Activated B cell treated with CpG ODN at 0.5 μM for 24 hours (primary cell): ENCODE measurements at regions not wholly inside any gene's neighbourhood (a gene's known extent, or its start where the extent isn't known, plus 50 kb on each side); places are given as distances from the start of the nearest gene placed in this dataset.

Source experiments
- ATAC-seq: fragments of 200-7000 bp; cut with Tn5 transposase; one replicate; pipeline ENCODE4 v1.10.0; 2021; ENCODE audit warnings: low read depth, mild to moderate bottlenecking, moderate library complexity
- CTCF ChIA-PET: fragments of 350-600 bp; sonication (Branson Sonifier 250); formaldehyde crosslinking; loops from one replicate; lab custom pipeline; 2021; ENCODE audit warnings: antibody characterized with exemption; lab: Charles Lee
- POLR2A ChIA-PET: fragments of 350-600 bp; sonication (Branson Sonifier 250); formaldehyde crosslinking; loops from one replicate; lab custom pipeline; 2021; ENCODE audit warnings: antibody characterized with exemption; lab: Charles Lee
- DNase-seq: peaks from one replicate; pipeline ENCODE4 v3.0.0; 2022
- H3K27ac Mint-ChIP-seq: one replicate; pipeline ENCODE4 v1.8.0; 2020; ENCODE audit warnings: mixed read lengths
- H3K27me3 Mint-ChIP-seq: one replicate; pipeline ENCODE4 v1.8.0; 2021; ENCODE audit warnings: mixed read lengths
- H3K36me3 Mint-ChIP-seq: one replicate; pipeline ENCODE4 v1.8.0; 2021; ENCODE audit warnings: low read depth, mixed read lengths
- H3K4me1 Mint-ChIP-seq: one replicate; pipeline ENCODE4 v1.8.0; 2021; ENCODE audit warnings: mixed read lengths
- H3K4me3 Mint-ChIP-seq: one replicate; pipeline ENCODE4 v1.8.0; 2020; ENCODE audit warnings: mild to moderate bottlenecking, mixed read lengths
- H3K9me3 Mint-ChIP-seq: one replicate; pipeline ENCODE4 v1.8.0; 2020; ENCODE audit warnings: mixed read lengths
- intact Hi-C: fragments of 100-400 bp; cut with micrococcal nuclease; formaldehyde crosslinking; loops from one replicate; pipeline ENCODE4 v1.15.1; 2024
- TF ChIP-seq, protein P1 (sequence below): fragments of 200-600 bp; IDR thresholded peaks from one replicate; pipeline ENCODE4 v1.8.0; 2022; ENCODE audit warnings: antibody characterized with exemption, mild to moderate bottlenecking

DNA sequence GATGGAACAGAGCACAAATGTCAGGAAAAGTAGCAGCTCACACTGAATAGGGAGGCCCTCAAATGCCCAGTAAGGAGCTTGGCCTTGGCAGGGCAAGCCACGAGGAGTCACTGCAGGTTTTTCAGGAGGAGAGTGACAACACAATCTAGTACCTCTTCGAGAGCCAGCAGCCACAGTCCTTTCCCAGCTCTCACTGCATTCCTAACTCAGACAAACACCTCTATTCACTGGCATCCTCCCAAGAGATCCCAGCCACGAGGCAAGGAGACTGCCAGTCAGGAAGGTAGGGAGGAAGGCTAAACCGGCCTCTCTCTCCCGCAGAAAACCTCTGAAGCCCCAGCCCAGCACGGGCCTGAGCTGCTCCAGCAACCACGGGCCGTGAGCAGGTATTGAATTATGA is 146.0 kb upstream of the SMAD3 start:
- intact Hi-C loops = no loop called here
- Mint-ChIP-seq H3K27ac (no peak overlapping the region), H3K36me3 (peaks cover 2% of the 10 kb centered on the region), H3K27me3 (peaks cover 29% of the 10 kb centered on the region), H3K4me3 (no peak overlapping the region), H3K9me3 (peaks cover 22% of the 10 kb centered on the region), H3K4me1 (peaks cover 8% of the 10 kb centered on the region)
- CTCF ChIA-PET = no interaction called here
- ATAC-seq (no peak), DNase-seq (no peak)
- POLR2A ChIA-PET = interaction anchor here (0.6 kb wide), 1 partner anchor 348 kb away, joined by 12 read pairs; no protein-coding TSS in a partner anchor
- TF ChIP-seq, protein P1, sequence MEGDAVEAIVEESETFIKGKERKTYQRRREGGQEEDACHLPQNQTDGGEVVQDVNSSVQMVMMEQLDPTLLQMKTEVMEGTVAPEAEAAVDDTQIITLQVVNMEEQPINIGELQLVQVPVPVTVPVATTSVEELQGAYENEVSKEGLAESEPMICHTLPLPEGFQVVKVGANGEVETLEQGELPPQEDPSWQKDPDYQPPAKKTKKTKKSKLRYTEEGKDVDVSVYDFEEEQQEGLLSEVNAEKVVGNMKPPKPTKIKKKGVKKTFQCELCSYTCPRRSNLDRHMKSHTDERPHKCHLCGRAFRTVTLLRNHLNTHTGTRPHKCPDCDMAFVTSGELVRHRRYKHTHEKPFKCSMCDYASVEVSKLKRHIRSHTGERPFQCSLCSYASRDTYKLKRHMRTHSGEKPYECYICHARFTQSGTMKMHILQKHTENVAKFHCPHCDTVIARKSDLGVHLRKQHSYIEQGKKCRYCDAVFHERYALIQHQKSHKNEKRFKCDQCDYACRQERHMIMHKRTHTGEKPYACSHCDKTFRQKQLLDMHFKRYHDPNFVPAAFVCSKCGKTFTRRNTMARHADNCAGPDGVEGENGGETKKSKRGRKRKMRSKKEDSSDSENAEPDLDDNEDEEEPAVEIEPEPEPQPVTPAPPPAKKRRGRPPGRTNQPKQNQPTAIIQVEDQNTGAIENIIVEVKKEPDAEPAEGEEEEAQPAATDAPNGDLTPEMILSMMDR = no peak

DNA sequence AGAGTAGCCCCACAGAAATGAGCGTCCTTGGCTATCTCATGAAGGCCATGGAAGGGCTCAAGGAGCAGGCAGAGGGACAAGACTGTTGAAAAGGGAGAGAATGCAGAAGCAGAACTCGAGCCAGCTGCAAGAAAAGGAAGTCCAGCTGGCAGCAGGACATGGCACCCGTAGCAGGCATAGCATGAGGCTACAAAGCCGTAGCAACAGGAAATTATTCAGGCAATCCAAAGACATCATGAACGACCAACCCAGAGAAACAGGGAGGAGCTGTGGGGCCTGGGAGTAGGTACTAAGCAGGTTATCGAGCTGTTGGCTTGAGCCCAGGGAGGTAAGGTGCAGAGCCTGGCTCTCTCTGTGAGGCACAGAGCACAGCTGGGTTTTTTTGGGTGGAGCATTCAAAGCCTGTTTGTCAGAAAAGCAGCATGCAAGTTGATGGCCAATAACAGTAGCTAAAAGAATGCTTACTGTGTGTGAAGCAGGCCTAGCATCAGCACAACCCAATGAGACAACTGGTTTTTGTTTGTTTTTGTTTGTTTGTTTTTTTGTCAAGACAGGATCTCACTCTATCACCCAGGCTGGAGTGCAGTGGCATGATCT is 144.0 kb upstream of the SMAD3 start:
- H3K4me1 Mint-ChIP-seq = peaks cover 8% of the 10 kb centered on the region
- DNase-seq (no peak), ATAC-seq (no peak)
- H3K4me3 Mint-ChIP-seq = no peak overlapping the region
- POLR2A ChIA-PET = no interaction called here
- peaks cover 29% of the 10 kb centered on the region for H3K27me3 Mint-ChIP-seq
- TF ChIP-seq, protein P1 = no peak
- CTCF ChIA-PET = interaction anchor here (0.7 kb wide), 1 partner anchor 501 kb away, joined by 3 read pairs; no protein-coding TSS in a partner anchor
- H3K9me3 Mint-ChIP-seq = peaks cover 21% of the 10 kb centered on the region
- H3K27ac Mint-ChIP-seq = no peak overlapping the region
- H3K36me3 Mint-ChIP-seq = peaks cover 2% of the 10 kb centered on the region
- intact Hi-C loops = no loop called here

DNA sequence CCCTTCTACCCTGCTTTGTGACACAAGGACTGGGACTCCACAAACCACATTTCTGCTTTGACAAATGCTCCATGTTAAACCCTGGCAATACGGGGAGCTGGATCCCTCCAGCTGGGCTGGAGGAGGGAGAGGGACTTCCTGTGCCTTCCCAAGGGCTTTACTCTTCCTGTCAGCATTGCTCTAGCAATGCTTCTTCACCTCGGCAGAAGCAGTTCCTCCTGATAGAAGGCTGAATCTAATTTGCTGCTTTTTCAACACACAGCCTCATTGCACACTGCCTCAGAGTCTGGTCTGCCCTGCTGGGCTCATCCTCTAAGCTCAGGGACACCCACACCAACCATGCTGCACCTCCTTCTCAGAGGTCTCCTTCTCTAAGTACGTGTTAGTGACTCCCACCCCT is 142.8 kb upstream of the SMAD3 start:
- TF ChIP-seq, protein P1 = no peak
- CTCF ChIA-PET = no interaction called here
- no peak for DNase-seq
- no peak for ATAC-seq
- POLR2A ChIA-PET = no interaction called here
- Mint-ChIP-seq H3K4me1 (peaks cover 8% of the 10 kb centered on the region), H3K27me3 (peaks cover 29% of the 10 kb centered on the region), H3K27ac (no peak overlapping the region), H3K36me3 (no peaks in the 10 kb centered on the region), H3K4me3 (no peak overlapping the region), H3K9me3 (peaks cover 17% of the 10 kb centered on the region)
- intact Hi-C loops = no loop called here

DNA sequence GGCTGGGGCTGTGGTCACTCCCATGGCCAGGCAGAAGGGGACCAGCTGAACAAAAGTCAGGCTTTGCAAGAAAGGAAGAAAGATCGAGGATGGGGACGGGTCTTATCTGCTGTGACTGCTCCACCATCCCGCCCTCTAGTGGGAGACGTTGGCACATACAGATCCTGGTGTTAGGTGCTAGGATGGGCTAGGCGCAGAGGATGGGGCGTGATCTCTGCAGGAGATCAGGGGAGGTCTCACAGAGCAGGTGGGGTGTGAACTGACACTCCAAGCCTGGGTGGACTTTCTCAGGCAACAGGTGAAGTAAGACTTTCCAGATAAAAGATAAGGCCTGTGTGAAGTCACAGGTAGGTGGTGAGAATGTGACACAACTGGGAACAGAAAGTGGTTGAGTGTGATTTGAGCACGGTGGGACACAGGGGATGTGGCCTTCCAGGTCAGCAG is 141.9 kb upstream of the SMAD3 start:
- H3K36me3 Mint-ChIP-seq = no peaks in the 10 kb centered on the region
- DNase-seq = no peak
- CTCF ChIA-PET = no interaction called here

DNA sequence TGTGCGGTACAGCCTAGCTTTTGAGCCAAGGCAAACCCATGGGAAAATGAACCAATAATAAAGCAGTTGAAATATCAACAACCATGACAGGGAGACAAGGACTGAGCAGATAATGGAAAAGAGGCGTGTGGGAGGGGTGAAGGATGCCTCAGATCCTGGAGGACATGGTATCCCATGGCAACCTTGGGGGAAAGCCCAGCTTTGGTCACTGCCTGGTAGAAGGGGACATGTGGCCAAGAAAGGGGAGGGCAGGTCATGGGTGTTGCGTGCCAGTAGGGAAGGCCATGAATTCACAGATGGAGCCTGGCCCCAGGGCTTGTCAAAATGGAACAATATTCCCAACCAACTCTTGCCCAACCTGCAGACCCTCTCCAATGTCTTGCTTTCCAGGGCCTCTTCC is 140.5 kb upstream of the SMAD3 start:
- CTCF ChIA-PET = no interaction called here
- Mint-ChIP-seq H3K36me3 (no peaks in the 10 kb centered on the region), H3K9me3 (peaks cover 12% of the 10 kb centered on the region), H3K27ac (no peak overlapping the region), H3K4me1 (peaks cover 8% of the 10 kb centered on the region), H3K27me3 (peaks cover 36% of the 10 kb centered on the region), H3K4me3 (no peak overlapping the region)
- intact Hi-C loops = no loop called here
- POLR2A ChIA-PET = no interaction called here
- no peak for ATAC-seq
- TF ChIP-seq, protein P1 = no peak
- no peak for DNase-seq

More for the DNA sequence above, 141.9 kb upstream of the SMAD3 start:
- intact Hi-C loops = no loop called here
- ATAC-seq = no peak
- TF ChIP-seq, protein P1 = no peak
- Mint-ChIP-seq H3K27me3 (peaks cover 33% of the 10 kb centered on the region), H3K4me3 (no peak overlapping the region), H3K4me1 (peaks cover 8% of the 10 kb centered on the region), H3K27ac (no peak overlapping the region), H3K9me3 (peaks cover 12% of the 10 kb centered on the region)
- POLR2A ChIA-PET = no interaction called here
